Erythroblast (primary cell): ENCODE measurements at regions not wholly inside any gene's neighbourhood (a gene's known extent, or its start where the extent isn't known, plus 50 kb on each side); places are given as distances from the start of the nearest gene placed in this dataset.
"Not testable (repeated sequence)": the region's sequence is repeated elsewhere in the genome, so short reads cannot be mapped to it uniquely, and the experiment has no call there.

ENCODE experiments used
- DNase-seq, 2 experiments: peaks; one replicate each; lab custom pipeline; 2025; lab: John Stamatoyannopoulos, UW
- GATA1 ChIP-seq: IDR thresholded peaks from 2 replicates; pipeline ENCODE4 v1.6.1; 2011; ENCODE audit warnings: low read depth, mild to moderate bottlenecking, control low read depth, low read length, moderate library complexity
- POLR2A ChIP-seq: IDR thresholded peaks from 2 replicates; pipeline ENCODE4 v1.6.1; 2011; ENCODE audit warnings: mild to moderate bottlenecking, low read length

- no peak for TF ChIP-seq GATA1
- TF ChIP-seq POLR2A = no peak
- no peak for DNase-seq
Measured at GRCh38 chr13:44833626-44834025, 155.6 kb downstream of the NUFIP1 start.

GRCh38 chr13:44833139-44833538 is 156.1 kb downstream of the NUFIP1 start:
- no peak for TF ChIP-seq GATA1
- no peak for TF ChIP-seq POLR2A
- DNase-seq = no peak

- TF ChIP-seq POLR2A (no peak), GATA1 (no peak)
- no peak for DNase-seq
Measured at GRCh38 chr13:44826591-44827350, 162.5 kb downstream of the NUFIP1 start.

- no peak for DNase-seq
- TF ChIP-seq POLR2A = no peak
- no peak for TF ChIP-seq GATA1
Measured at GRCh38 chr13:44825953-44826352, 163.3 kb downstream of the NUFIP1 start.

GRCh38 chr13:44823555-44823954 is 165.7 kb downstream of the NUFIP1 start:
- DNase-seq = not testable (repeated sequence)

- TF ChIP-seq GATA1 (no peak), POLR2A (no peak)
- no peak for DNase-seq
Measured at GRCh38 chr13:44822291-44822690, 167.0 kb downstream of the NUFIP1 start.

- no peak for TF ChIP-seq GATA1
- no peak for TF ChIP-seq POLR2A
- DNase-seq = no peak
Measured at GRCh38 chr13:44819772-44820171, 169.5 kb downstream of the NUFIP1 start.

GRCh38 chr13:44819245-44819644 is 170.0 kb downstream of the NUFIP1 start:
- no peak for DNase-seq
- TF ChIP-seq GATA1 = no peak
- no peak for TF ChIP-seq POLR2A

- peak; percentile 8 to 20 for DNase-seq
- TF ChIP-seq POLR2A = no peak
- no peak for TF ChIP-seq GATA1
Measured at GRCh38 chr13:44818428-44818827, 170.8 kb downstream of the NUFIP1 start.

- no peak for DNase-seq
- no peak for TF ChIP-seq POLR2A
- no peak for TF ChIP-seq GATA1
Measured at GRCh38 chr13:44818016-44818415, 171.3 kb downstream of the NUFIP1 start.

GRCh38 chr13:44817131-44817671 is 172.1 kb downstream of the NUFIP1 start:
- DNase-seq = no peak

GRCh38 chr13:44816701-44817100 is 172.6 kb downstream of the NUFIP1 start:
- DNase-seq = no peak
- TF ChIP-seq GATA1 = no peak
- TF ChIP-seq POLR2A = no peak

More at GRCh38 chr13:44817131-44817671, 172.1 kb downstream of the NUFIP1 start:
- TF ChIP-seq GATA1 (no peak), POLR2A (no peak)

- DNase-seq = no peak
- TF ChIP-seq GATA1 (no peak), POLR2A (no peak)
Measured at GRCh38 chr13:44815623-44816022, 173.6 kb downstream of the NUFIP1 start.

GRCh38 chr13:44814836-44815235 is 174.4 kb downstream of the NUFIP1 start:
- no peak for DNase-seq
- TF ChIP-seq GATA1 (no peak), POLR2A (no peak)

- TF ChIP-seq POLR2A = no peak
- no peak for TF ChIP-seq GATA1
- no peak for DNase-seq
Measured at GRCh38 chr13:44814161-44814560, 175.1 kb downstream of the NUFIP1 start.
